GM12891 (cell line): ENCODE measurements at regions not wholly inside any gene's neighbourhood (a gene's known extent, or its start where the extent isn't known, plus 50 kb on each side); places are given as distances from the start of the nearest gene placed in this dataset.

Source experiments
- PAX5 ChIP-seq: IDR thresholded peaks from 2 replicates; pipeline ENCODE4 v1.6.1; 2011; ENCODE audit warnings: low read length, moderate library complexity, mild to moderate bottlenecking; ENCODE audit not compliant: insufficient read depth, severe bottlenecking
- POLR2A ChIP-seq: IDR thresholded peaks from 2 replicates; pipeline ENCODE4 v1.6.1; 2011; ENCODE audit warnings: low read depth, low read length, control low read depth
- POLR2AphosphoS5 ChIP-seq: IDR thresholded peaks from 2 replicates; pipeline ENCODE4 v1.6.1; 2011; ENCODE audit warnings: low read depth, low read length, control low read depth
- POU2F2 ChIP-seq: IDR thresholded peaks from 2 replicates; pipeline ENCODE4 v1.6.1; 2011; ENCODE audit warnings: low read depth, mild to moderate bottlenecking, control low read depth, low read length, moderate library complexity
- SPI1 ChIP-seq: IDR thresholded peaks from 2 replicates; pipeline ENCODE4 v1.6.1; 2011; ENCODE audit warnings: low read depth, low read length, control low read depth
- TAF1 ChIP-seq: IDR thresholded peaks from 2 replicates; pipeline ENCODE4 v1.6.1; 2011; ENCODE audit warnings: low read depth, low read length, control low read depth

GRCh38 chr18:77407733-77408132 lies 158.1 kb downstream of the GALR1 start:
- TF ChIP-seq POLR2AphosphoS5 (no peak), POLR2A (no peak), PAX5 (no peak), SPI1 (no peak), POU2F2 (no peak), TAF1 (no peak)
